K562 (cell line): ENCODE measurements at regions not wholly inside any gene's neighbourhood (a gene's known extent, or its start where the extent isn't known, plus 50 kb on each side); places are given as distances from the start of the nearest gene placed in this dataset.

Experiments used
- ATAC-seq: fragments of 200-7000 bp; cut with Tn5 transposase; 3 replicates; pipeline ENCODE4 v1.9.1; 2020; ENCODE audit warnings: moderate library complexity
- BruUV-seq: library from RNA; stranded (reverse); fragments of 400-500 nt; replicated peaks from 2 replicates; lab custom pipeline; 2021; lab: Mats Ljungman, UMichigan
- CTCF ChIA-PET: fragments of 300-600 bp; formaldehyde crosslinking; extraction: SDS; loops from one replicate; lab custom pipeline; 2021; ENCODE audit warnings: low intra/inter-chr PET ratio; lab: Yijun Ruan, JAX
- POLR2A ChIA-PET: fragments of 300-600, 350-650 bp; sonication (Branson Sonifier 250); formaldehyde crosslinking; extraction: SDS; loops from one replicate; lab custom pipeline; 2021; ENCODE audit warnings: antibody characterized with exemption, inconsistent platforms; lab: Yijun Ruan, JAX
- DNase-seq, 4 experiments: peaks; one replicate each; pipeline versions ENCODE4 v3.0.0 to v3.0.0-alpha.2; 2011 to 2018; ENCODE audit warnings: low spot score in 3 of 4, mixed read lengths in 3 of 4; ENCODE audit errors: extremely low read depth in 1 of 4
- FAIRE-seq: peaks from 2 replicates; lab custom pipeline; 2011; peaks lifted over from hg19 to GRCh38; lab: Jason Lieb, UNC
- H2AFZ ChIP-seq: 2 replicates; pipeline ENCODE4 v1.6.0; 2011; ENCODE audit warnings: low read depth, low read length, control low read depth, inconsistent platforms
- H3K27ac ChIP-seq: fragments of 200-600 bp; 3 replicates; pipeline ENCODE4 v1.8.0; 2011; ENCODE audit warnings: low read depth, mild to moderate bottlenecking, control low read depth, inconsistent platforms, low read length, moderate library complexity, mixed read lengths; ENCODE audit errors: extremely low read depth
- H3K27me3 ChIP-seq, 2 experiments: fragments of 300-600 bp in 1 of 2; 2 replicates in 1 of 2; 3 replicates in 1 of 2; pipeline versions ENCODE4 v1.6.0 to v1.8.0; 2011; ENCODE audit warnings: inconsistent platforms in 2 of 2, low read length in 2 of 2, mild to moderate bottlenecking in 1 of 2, mixed read lengths in 1 of 2, moderate library complexity in 1 of 2; ENCODE audit not compliant: control insufficient read depth in 2 of 2, insufficient read depth in 2 of 2
- H3K36me3 ChIP-seq: fragments of 300-600 bp; 3 replicates; pipeline ENCODE4 v1.8.0; 2011; ENCODE audit warnings: mild to moderate bottlenecking, low read length, inconsistent platforms; ENCODE audit not compliant: control insufficient read depth, insufficient read depth
- H3K4me1 ChIP-seq, 2 experiments: fragments of 200-600 bp in 1 of 2; replicated peaks in 1 of 2; 2 replicates in 1 of 2; 3 replicates in 1 of 2; pipeline versions ENCODE4 v1.5.1 to v1.8.0; 2011; ENCODE audit warnings: inconsistent platforms in 2 of 2, low read length in 2 of 2, mild to moderate bottlenecking in 1 of 2, mixed read lengths in 1 of 2, moderate library complexity in 1 of 2; ENCODE audit not compliant: control insufficient read depth in 2 of 2, insufficient read depth in 2 of 2
- H3K4me2 ChIP-seq: 2 replicates; pipeline ENCODE4 v1.6.1; 2011; ENCODE audit warnings: low read length, control low read depth, inconsistent platforms, mixed read lengths; ENCODE audit not compliant: insufficient read depth
- H3K4me3 ChIP-seq: fragments of 200-600 bp; sonication (generic), shearing (Covaris generic); 2 replicates; pipeline ENCODE4 v1.5.1; 2016; ENCODE audit warnings: control low read depth, inconsistent platforms
- H3K79me2 ChIP-seq: fragments of 200-600 bp; 3 replicates; pipeline ENCODE4 v1.8.0; 2011; ENCODE audit warnings: low read length, inconsistent platforms; ENCODE audit not compliant: control insufficient read depth, insufficient read depth
- H3K9ac ChIP-seq, 2 experiments: 2 replicates each; pipeline versions ENCODE4 v1.6.0 to v1.6.1; 2011; ENCODE audit warnings: low read depth in 2 of 2, low read length in 2 of 2, control low read depth in 1 of 2, inconsistent platforms in 1 of 2, mild to moderate bottlenecking in 1 of 2, mixed read lengths in 1 of 2; ENCODE audit not compliant: insufficient read depth in 1 of 2
- H3K9me1 ChIP-seq: one replicate; pipeline ENCODE4 v1.6.0; 2011; ENCODE audit warnings: inconsistent platforms, mild to moderate bottlenecking, low read length, moderate library complexity; ENCODE audit not compliant: control insufficient read depth, insufficient read depth
- H3K9me3 ChIP-seq: replicated peaks from 2 replicates; pipeline ENCODE4 v1.5.1; 2011; ENCODE audit warnings: low read depth, low read length, inconsistent platforms; ENCODE audit not compliant: control insufficient read depth, insufficient read depth
- H4K20me1 ChIP-seq: replicated peaks from 2 replicates; pipeline ENCODE4 v1.6.1; 2011; ENCODE audit warnings: low read length, inconsistent platforms, mixed read lengths; ENCODE audit not compliant: control insufficient read depth, insufficient read depth
- CREBBP ChIP-seq: IDR thresholded peaks from one replicate; pipeline ENCODE4 v1.6.1; 2012; ENCODE audit warnings: low read depth, mild to moderate bottlenecking, control low read depth, inconsistent platforms, low read length
- RCOR1 ChIP-seq, 2 experiments: IDR thresholded peaks; 2 replicates each; pipeline ENCODE4 v1.6.1; 2012; ENCODE audit warnings: low read depth in 2 of 2, low read length in 2 of 2, borderline replicate concordance in 1 of 2, improper control_type of control experiment in 1 of 2
- TEAD2 ChIP-seq: fragments of 450-650 bp; IDR thresholded peaks from 2 replicates; pipeline ENCODE4 v1.6.1; 2016; ENCODE audit warnings: missing genetic modification characterization, control low read depth, missing compliant biosample characterization
- WGBS: fragments of 100-300 bp; shearing (Covaris generic); methylation state at CpG from one replicate; pipeline ENCODE4 v1.1.6; 2016; ENCODE audit warnings: low coverage, mixed read lengths; ENCODE audit not compliant: insufficient coverage; ENCODE audit errors: missing lambda C conversion rate; 5-methylcytosine and 5-hydroxymethylcytosine counted together
- in situ Hi-C: fragments of 300-500 bp; cut with MboI; formaldehyde crosslinking; loops from 4 replicates; pipeline ENCODE4 v1.15.0; 2018; ENCODE audit warnings: inconsistent platforms, mixed read lengths
- intact Hi-C: fragments of 100-400 bp; cut with micrococcal nuclease; formaldehyde crosslinking; loops from 2 replicates; pipeline ENCODE4 v1.14.2; 2022
- TF ChIP-seq, protein P1 (sequence below): fragments of 150-350 bp; IDR thresholded peaks from 2 replicates; pipeline ENCODE4 v1.6.1; 2014; ENCODE audit warnings: low read depth, mild to moderate bottlenecking, low read length, borderline replicate concordance

GRCh38 chr13:63088226-63088625 is 1672.6 kb upstream of the PCDH20 start (continued):
- TF ChIP-seq, protein P1, sequence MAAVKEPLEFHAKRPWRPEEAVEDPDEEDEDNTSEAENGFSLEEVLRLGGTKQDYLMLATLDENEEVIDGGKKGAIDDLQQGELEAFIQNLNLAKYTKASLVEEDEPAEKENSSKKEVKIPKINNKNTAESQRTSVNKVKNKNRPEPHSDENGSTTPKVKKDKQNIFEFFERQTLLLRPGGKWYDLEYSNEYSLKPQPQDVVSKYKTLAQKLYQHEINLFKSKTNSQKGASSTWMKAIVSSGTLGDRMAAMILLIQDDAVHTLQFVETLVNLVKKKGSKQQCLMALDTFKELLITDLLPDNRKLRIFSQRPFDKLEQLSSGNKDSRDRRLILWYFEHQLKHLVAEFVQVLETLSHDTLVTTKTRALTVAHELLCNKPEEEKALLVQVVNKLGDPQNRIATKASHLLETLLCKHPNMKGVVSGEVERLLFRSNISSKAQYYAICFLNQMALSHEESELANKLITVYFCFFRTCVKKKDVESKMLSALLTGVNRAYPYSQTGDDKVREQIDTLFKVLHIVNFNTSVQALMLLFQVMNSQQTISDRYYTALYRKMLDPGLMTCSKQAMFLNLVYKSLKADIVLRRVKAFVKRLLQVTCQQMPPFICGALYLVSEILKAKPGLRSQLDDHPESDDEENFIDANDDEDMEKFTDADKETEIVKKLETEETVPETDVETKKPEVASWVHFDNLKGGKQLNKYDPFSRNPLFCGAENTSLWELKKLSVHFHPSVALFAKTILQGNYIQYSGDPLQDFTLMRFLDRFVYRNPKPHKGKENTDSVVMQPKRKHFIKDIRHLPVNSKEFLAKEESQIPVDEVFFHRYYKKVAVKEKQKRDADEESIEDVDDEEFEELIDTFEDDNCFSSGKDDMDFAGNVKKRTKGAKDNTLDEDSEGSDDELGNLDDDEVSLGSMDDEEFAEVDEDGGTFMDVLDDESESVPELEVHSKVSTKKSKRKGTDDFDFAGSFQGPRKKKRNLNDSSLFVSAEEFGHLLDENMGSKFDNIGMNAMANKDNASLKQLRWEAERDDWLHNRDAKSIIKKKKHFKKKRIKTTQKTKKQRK: no peak
- TF ChIP-seq CREBBP: no peak
- TF ChIP-seq RCOR1 (IDR thresholded peaks at IDR 0.05; ENCODE audit: borderline replicate concordance in 1 of 2, low read depth in 2 of 2, low read length in 2 of 2): no peak

GRCh38 chr13:63086286-63086685 is 1670.6 kb upstream of the PCDH20 start:
- in situ Hi-C loops: no loop called here
- DNase-seq (no peak), ATAC-seq (no peak), FAIRE-seq (no peak)
- Histone ChIP-seq H3K36me3 (no peaks in the 10 kb centered on the region), H3K9me3 (no peaks in the 10 kb centered on the region), H3K9me1 (no peaks in the 10 kb centered on the region), H3K4me3 (no peak overlapping the region), H3K4me1 (no peaks in the 10 kb centered on the region), H3K79me2 (no peaks in the 10 kb centered on the region), H2AFZ (no peak overlapping the region), H3K4me2 (no peak overlapping the region)
- TF ChIP-seq TEAD2: no peak
- TF ChIP-seq, all 486 proteins: peak for 0
- BruUV-seq: no TSS peak
- 0% methylated on average over 5 of the region's 5 CpGs for WGBS
- ChIA-PET CTCF (no interaction called here), POLR2A (no interaction called here)
- Histone ChIP-seq H3K27ac (no peak overlapping the region), H3K27me3 (no peaks in the 10 kb centered on the region), H4K20me1 (no peaks in the 10 kb centered on the region), H3K9ac (no peak overlapping the region)
- intact Hi-C loops: no loop called here
